ENCODE measurements at regions not wholly inside any gene's neighbourhood (a gene's known extent, or its start where the extent isn't known, plus 50 kb on each side); places are given as distances from the start of the nearest gene placed in this dataset.

DNA sequence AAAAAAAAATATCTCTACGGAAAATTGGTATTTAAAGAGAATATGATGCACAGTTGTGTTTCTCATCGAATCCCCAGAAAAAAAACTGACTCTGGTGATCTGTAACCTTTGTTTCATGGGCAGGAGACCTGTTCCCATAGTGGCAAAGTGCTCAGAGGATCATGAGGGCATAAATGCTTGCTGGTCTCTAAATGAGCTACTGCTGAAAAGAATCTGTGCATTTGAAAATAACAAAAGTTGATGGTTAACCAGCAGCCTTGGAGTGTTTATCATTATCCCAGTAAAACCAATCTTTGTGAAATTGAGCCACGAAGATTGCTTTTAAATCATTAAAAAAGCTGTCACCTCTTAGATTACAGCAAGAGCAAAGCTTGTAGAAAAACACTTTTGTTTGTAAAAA, 775.4 kb downstream of the MTRR start:
- TF ChIP-seq, protein P1, sequence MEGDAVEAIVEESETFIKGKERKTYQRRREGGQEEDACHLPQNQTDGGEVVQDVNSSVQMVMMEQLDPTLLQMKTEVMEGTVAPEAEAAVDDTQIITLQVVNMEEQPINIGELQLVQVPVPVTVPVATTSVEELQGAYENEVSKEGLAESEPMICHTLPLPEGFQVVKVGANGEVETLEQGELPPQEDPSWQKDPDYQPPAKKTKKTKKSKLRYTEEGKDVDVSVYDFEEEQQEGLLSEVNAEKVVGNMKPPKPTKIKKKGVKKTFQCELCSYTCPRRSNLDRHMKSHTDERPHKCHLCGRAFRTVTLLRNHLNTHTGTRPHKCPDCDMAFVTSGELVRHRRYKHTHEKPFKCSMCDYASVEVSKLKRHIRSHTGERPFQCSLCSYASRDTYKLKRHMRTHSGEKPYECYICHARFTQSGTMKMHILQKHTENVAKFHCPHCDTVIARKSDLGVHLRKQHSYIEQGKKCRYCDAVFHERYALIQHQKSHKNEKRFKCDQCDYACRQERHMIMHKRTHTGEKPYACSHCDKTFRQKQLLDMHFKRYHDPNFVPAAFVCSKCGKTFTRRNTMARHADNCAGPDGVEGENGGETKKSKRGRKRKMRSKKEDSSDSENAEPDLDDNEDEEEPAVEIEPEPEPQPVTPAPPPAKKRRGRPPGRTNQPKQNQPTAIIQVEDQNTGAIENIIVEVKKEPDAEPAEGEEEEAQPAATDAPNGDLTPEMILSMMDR (IDR thresholded peaks at IDR 0.05; ENCODE audit: extremely low read depth in 1 of 2, insufficient read depth in 1 of 2, low read depth in 1 of 2, low read length in 2 of 2): no peak
- TF ChIP-seq POLR2AphosphoS5 (IDR thresholded peaks at IDR 0.05; ENCODE audit: insufficient read depth, low read depth, low read length) (no peak), MYC (IDR thresholded peaks at IDR 0.05; ENCODE audit: low read depth, low read length) (no peak), FOS (IDR thresholded peaks at IDR 0.05; ENCODE audit: borderline replicate concordance, insufficient read depth, low read length) (no peak), EZH2 (IDR thresholded peaks at IDR 0.05; ENCODE audit: borderline replicate concordance, low read depth, low read length, severe bottlenecking) (no peak), POLR2A (IDR thresholded peaks at IDR 0.05; ENCODE audit: low read depth, low read length) (no peak), JUN (IDR thresholded peaks at IDR 0.05; ENCODE audit: borderline replicate concordance, insufficient read depth, insufficient read length, low read depth) (no peak), GATA2 (IDR thresholded peaks at IDR 0.05; ENCODE audit: insufficient read depth, insufficient read length, low read depth, low read length) (no peak)

Measured in endothelial cell of umbilical vein (primary cell).